HepG2 (cell line): ENCODE measurements at regions not wholly inside any gene's neighbourhood (a gene's known extent, or its start where the extent isn't known, plus 50 kb on each side); places are given as distances from the start of the nearest gene placed in this dataset.

Experiments
- BHLHE40 ChIP-seq: IDR thresholded peaks from 2 replicates; pipeline ENCODE4 v1.6.1; 2011; ENCODE audit warnings: low read length, improper control_type of control experiment
- CHD2 ChIP-seq: IDR thresholded peaks from 2 replicates; pipeline ENCODE4 v1.6.1; 2011; ENCODE audit warnings: low read depth, low read length, improper control_type of control experiment
- CREB1 ChIP-seq, 2 experiments: fragments of 450-650 bp in 1 of 2; IDR thresholded peaks; 2 replicates each; pipeline ENCODE4 v1.6.1; 2016 to 2017; ENCODE audit warnings: control low read depth in 1 of 2, mild to moderate bottlenecking in 1 of 2, missing compliant biosample characterization in 1 of 2, missing genetic modification characterization in 1 of 2
- GABPB1 ChIP-seq: IDR thresholded peaks from 2 replicates; pipeline ENCODE4 v1.6.1; 2016; ENCODE audit warnings: mild to moderate bottlenecking, missing genetic modification reagents, moderate library complexity, missing compliant biosample characterization
- LCORL ChIP-seq, 2 experiments: fragments of 450-650 bp in 1 of 2; sonication (generic) in 1 of 2; formaldehyde crosslinking in 1 of 2; IDR thresholded peaks; 2 replicates each; pipeline versions ENCODE4 v1.5.0 to v1.6.1; 2017 to 2020; ENCODE audit warnings: antibody characterized with exemption in 1 of 2, missing genetic modification reagents in 1 of 2
- TMF1 ChIP-seq: sonication (generic); formaldehyde crosslinking; IDR thresholded peaks from 2 replicates; pipeline ENCODE4 v1.8.1; 2022; ENCODE audit warnings: low read depth, missing genetic modification reagents
- ZNF7 ChIP-seq: IDR thresholded peaks from 2 replicates; pipeline ENCODE4 v1.6.1; 2016; ENCODE audit warnings: missing biosample characterization, missing genetic modification reagents
- ZNF777 ChIP-seq: sonication (generic); formaldehyde crosslinking; IDR thresholded peaks from 2 replicates; pipeline ENCODE4 v1.4.0; 2020; ENCODE audit warnings: missing genetic modification reagents
- TF ChIP-seq, protein P1 (sequence below): sonication (generic); formaldehyde crosslinking; IDR thresholded peaks from 2 replicates; pipeline ENCODE4 v1.5.0; 2020; ENCODE audit warnings: mild to moderate bottlenecking, missing genetic modification reagents, moderate library complexity
- TF ChIP-seq, protein P2 (sequence below): sonication (generic); formaldehyde crosslinking; IDR thresholded peaks from 2 replicates; pipeline ENCODE4 v1.4.0; 2020; ENCODE audit warnings: missing genetic modification reagents, mild to moderate bottlenecking, borderline replicate concordance

DNA sequence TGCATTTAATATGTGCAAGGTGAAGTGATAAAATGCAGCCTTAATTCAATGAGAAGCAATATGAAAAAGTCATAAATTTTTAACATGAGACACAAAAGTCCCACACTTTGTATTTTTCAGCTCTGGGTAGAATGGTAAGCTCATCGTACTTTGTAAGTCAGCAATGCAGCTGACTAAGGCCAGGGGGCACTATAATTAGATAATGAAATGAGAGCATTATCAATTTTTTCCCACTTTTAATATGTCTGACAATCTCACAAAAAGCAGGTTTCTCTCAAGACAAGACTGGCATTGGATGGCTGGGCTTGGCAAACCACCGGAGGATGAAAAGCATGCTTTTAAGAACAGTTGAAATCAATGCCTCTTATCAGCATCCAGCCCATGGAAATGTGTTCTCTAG lies 162.8 kb downstream of the FAM174A start:
- TF ChIP-seq GABPB1 (CRISPR knock-in tag) (no peak), CHD2 (no peak), CREB1 (IDR thresholded peaks at IDR 0.05) (no peak), CREB1 (CRISPR knock-in tag; IDR thresholded peaks at IDR 0.05) (no peak), ZNF7 (no peak), BHLHE40 (no peak), LCORL (IDR thresholded peaks at IDR 0.05) (no peak), LCORL (CRISPR knock-in tag; IDR thresholded peaks at IDR 0.05) (no peak), ZNF777 (CRISPR knock-in tag) (no peak), TMF1 (CRISPR knock-in tag) (no peak)
- TF ChIP-seq, protein P1, sequence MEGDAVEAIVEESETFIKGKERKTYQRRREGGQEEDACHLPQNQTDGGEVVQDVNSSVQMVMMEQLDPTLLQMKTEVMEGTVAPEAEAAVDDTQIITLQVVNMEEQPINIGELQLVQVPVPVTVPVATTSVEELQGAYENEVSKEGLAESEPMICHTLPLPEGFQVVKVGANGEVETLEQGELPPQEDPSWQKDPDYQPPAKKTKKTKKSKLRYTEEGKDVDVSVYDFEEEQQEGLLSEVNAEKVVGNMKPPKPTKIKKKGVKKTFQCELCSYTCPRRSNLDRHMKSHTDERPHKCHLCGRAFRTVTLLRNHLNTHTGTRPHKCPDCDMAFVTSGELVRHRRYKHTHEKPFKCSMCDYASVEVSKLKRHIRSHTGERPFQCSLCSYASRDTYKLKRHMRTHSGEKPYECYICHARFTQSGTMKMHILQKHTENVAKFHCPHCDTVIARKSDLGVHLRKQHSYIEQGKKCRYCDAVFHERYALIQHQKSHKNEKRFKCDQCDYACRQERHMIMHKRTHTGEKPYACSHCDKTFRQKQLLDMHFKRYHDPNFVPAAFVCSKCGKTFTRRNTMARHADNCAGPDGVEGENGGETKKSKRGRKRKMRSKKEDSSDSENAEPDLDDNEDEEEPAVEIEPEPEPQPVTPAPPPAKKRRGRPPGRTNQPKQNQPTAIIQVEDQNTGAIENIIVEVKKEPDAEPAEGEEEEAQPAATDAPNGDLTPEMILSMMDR (CRISPR knock-in tag) = no peak
- TF ChIP-seq, protein P2, sequence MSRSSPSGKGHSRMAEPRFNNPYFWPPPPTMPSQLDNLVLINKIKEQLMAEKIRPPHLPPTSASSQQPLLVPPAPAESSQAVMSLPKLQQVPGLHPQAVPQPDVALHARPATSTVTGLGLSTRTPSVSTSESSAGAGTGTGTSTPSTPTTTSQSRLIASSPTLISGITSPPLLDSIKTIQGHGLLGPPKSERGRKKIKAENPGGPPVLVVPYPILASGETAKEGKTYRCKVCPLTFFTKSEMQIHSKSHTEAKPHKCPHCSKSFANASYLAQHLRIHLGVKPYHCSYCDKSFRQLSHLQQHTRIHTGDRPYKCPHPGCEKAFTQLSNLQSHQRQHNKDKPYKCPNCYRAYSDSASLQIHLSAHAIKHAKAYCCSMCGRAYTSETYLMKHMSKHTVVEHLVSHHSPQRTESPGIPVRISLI = no peak
